HT1080 (cell line): ENCODE measurements at regions not wholly inside any gene's neighbourhood (a gene's known extent, or its start where the extent isn't known, plus 50 kb on each side); places are given as distances from the start of the nearest gene placed in this dataset. TPM values are rescaled to one million over a fixed set of nuclear protein-coding genes. Genes with fewer than 3 reads are reported as not detected.

Experiments
- DNase-seq: peaks from one replicate; pipeline ENCODE4 v3.0.0-alpha.2; 2015; ENCODE audit warnings: low read depth
- small RNA-seq: library from RNA; depleted of rRNA; stranded (forward); fragments of <200 nt; gene quantifications from one replicate; pipeline ENCODE3, GENCODE V24; 2014

DNA sequence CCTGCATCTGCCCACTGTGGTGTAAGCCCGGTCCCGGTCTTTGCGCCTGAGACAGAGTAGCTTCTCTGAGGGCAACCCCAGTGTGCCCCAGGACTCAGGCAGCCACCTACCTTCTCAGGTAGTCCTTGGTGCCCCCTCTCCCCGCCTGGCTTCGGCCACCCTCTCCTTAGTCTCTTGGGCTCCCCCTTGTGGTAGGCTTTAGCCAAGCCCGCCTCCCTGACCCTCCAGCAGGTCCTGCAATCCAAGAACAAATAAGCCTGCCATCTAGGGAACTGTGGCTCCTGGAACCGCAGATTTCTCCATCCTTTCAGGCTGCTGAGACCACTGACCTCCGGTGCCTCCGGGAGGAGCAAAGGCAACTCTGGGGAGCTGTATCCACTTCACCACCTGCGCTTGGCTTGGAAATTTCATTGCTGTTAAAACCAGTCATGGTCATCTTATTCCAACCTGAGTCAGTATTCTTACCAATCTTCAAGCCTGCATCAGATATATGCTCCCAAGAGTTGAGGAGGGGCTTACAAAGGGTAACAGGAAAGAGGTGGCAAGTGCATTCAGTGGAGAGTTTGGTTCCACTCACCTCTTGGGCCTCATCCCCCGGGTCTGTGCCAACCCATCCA is 52.8 kb upstream of the TENM4 start:
- peak; percentile 74 for DNase-seq

GRCh38 chr11:79492008-79492407 is 51.2 kb upstream of the TENM4 start:
- no peak for DNase-seq

Small RNAs in the stretch of these regions (small RNA-seq; reads per million reads assigned to genes)
- gene AP002802.2 (not detected), gene MIR4300 (not detected), gene MTND4LP18 (not detected), gene RNU6-544P (not detected)
